Stimulated activated CD8-positive, alpha-beta memory T cell treated with anti-CD3 and anti-CD28 coated beads, Interleukin-4, amount 100 ng/mL, for 24 hours (primary cell): ENCODE measurements at regions not wholly inside any gene's neighbourhood (a gene's known extent, or its start where the extent isn't known, plus 50 kb on each side); places are given as distances from the start of the nearest gene placed in this dataset.

Experiments used
- DNase-seq: peaks from one replicate; pipeline ENCODE4 v3.0.0-alpha.2; 2020; ENCODE audit warnings: low read depth

DNA sequence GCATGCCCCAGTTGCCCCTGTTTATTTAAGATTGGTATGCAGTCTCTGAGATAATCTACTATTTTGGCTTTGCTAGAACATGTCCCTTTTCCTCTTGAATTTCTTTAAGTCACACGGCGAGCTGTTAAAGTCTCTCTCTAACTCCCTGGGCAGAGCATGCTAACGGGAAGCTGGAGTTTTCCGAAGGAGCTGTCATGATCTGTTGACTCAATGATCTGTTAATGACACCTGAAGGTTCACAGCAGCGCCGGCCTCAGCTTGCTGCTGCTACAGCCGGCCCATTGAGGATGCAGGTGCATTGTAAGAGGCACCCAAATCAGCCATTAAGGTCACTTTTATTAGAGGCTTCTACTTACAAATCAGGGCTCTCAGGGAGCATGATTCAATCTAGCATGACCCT lies 1203.4 kb downstream of the MAT2B start:
- DNase-seq: no peak

DNA sequence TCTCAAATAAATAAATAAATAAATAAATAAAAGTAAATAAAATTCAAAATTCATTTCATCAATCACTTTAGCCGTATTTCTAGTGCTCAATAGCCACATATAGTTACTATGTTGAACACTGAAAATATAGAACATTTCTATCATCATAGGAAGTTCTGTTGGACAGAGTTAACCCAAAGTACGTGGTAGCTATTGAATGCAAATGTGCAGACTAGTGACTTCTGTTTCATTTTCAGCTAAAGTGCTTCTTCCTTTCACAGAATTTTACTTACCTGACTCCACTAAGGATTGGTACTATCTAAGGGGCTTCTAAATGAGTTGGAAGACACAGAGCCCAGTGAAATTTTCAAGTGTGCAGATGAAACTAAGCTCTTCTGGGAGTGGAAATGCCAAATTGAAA lies 1208.3 kb downstream of the MAT2B start:
- no peak for DNase-seq

DNA sequence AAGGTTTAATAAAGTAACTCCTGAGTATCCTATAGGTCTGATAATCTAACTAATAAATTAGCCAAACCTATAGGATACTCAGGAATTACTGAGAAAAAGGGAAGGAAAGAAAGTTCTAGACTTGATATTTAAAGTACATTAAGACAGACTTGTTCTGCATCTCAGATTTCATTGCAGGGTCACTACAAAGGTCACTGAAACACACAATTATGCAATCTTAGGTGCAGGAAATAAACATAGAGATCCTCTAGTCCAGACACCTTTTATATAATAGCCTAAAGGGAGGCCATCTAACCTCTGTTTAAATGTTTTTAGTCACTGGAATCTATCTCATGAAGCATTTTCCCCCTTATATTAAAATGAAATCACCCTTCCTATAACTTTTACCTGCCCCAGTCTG lies 1215.7 kb downstream of the MAT2B start:
- no peak for DNase-seq

DNA sequence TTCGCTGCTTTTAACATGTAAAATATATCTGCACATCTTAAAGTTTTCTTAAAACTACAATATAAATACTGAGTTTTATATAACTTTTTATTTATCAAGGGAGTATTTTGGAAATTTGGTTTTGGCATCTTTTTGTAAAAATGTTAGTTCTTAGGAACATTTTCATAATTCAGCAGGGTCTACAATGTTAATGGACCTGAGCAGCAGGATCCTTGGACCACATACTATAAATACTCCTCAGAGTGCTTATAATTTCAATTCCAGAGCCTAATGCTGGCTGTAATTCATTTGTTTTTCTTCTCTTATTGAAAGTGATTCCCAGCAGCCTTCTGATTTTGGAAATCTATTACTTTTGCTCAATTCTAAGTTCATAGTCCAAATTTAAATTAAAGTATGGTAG lies 1216.2 kb downstream of the MAT2B start:
- no peak for DNase-seq

DNA sequence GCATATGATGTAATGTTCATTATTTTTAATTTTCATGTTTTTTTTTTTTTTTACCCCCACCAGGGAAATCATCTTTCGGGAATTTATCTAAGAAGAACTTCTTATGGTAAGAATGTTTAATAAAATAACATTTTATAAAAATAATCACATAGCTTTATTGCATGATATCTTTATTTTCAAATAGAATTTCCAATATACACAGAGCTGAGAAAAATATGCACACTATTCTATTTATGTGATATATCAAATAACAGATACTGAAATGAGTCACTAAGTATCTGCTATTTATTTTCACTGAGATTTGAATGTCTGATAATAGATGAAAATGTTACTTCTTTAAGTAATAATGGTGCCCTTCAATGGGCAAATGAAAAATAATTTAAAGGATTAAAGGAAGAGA lies 1217.3 kb downstream of the MAT2B start:
- no peak for DNase-seq

DNA sequence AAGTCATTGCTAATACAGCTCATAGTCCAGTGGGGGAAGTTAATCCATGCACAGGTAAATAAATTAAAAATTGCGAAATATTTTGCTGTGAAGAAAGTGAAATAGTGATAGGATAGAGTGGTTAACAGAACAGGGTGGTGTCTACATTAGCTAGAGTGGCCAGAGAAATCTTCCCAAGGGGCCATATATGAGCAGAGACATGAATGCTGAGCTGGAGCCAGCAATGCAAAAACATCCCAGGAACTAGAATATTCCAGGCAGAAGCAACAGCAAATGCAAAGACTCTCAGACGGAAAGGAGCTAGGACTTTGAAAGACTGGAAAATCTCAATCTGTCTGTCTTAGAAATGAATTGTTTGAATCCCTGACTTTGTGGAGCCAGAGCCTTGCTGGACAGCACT lies 1221.6 kb downstream of the MAT2B start:
- DNase-seq: no peak

DNA sequence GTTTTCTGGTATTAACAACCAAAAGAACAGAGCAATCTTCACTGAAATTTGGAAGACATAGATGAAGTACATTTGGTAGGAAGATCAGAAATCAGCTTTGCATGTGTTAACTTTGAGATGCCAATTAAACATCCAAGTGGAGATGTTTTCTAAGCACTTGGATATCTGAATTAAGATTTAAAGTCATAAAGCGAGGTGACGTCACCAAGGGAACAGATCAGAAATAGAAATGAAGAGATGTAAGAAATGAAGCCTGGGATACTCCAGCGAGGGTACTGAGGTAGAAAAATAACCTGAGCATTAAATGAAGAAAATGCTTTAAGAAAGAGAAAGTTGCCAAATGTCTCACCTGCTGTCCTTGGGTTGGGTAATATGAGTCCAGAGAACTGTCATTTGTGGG lies 1223.3 kb downstream of the MAT2B start:
- no peak for DNase-seq

DNA sequence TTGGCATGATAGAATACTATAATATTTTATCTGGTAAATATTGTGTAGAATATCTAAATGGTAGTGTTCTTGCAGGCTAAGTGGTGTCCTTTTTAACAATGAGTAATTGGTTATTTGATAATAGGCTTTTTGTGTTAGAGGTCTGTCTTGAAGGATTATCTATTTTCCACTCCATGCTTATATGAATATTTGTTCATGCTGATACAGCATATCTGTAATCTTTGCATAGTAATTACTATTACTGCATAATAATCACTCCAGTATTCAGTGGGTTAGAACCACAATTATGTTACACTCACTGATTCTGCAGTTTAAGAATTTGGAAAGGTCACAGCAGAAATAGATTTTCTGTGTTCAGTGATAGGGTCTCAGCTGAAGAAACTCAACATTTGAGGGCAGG lies 1229.9 kb downstream of the MAT2B start:
- DNase-seq: no peak

DNA sequence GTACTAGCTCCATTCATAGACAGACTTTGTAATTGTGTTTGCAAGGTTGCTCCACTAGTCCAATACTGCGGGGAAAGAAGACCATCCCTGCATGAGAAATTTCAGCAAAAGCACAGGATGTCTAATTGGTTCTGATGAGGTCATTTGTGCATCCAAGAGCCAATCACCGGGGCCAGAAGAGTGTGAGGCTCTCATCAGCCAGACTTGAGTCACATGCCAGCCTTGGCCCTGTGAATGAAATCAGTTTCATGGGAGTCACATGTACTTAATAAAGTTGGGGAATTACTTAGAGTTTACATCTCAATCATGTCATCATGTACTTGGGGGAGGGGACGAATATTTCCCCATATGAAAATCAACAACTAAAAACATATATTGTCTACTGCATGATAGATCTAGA lies 1236.0 kb downstream of the MAT2B start:
- DNase-seq: no peak

DNA sequence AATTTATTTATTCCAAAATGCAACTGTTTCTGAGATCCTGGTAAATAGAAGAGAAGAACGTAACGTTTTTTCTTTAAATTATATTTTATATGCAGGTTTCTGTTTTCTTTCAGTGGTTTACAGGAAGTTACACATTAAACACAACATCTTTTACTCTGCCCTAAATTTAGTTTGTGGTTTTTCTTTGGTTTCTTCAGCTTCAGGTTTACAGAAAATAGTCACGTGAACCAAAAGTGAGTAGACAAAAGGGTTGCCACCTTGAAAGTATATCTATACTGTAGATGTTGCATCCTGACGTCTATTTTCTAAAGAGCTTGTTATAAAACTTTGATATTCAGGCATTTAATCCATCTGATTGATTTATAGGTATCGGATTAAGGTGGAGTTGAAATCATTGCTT lies 1236.6 kb downstream of the MAT2B start:
- DNase-seq: no peak

DNA sequence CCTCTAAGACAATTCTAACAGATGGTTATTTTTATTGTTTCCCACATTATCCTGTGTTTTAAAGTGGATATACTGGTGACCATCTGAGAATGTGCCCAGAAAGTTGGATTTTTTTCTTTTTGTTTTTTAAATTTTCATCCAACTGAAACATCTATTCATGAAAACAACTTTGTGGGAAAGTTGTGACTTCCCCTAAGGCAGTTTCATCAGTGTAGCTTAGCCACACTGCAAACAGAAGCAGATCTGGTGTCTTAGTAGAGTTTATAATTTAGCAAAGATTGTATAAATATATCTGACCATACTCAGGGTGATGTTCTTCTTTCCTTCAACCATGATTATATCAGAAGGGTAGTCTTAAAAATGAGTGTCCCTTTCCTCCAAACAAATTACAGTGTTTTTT lies 1241.3 kb downstream of the MAT2B start:
- no peak for DNase-seq

DNA sequence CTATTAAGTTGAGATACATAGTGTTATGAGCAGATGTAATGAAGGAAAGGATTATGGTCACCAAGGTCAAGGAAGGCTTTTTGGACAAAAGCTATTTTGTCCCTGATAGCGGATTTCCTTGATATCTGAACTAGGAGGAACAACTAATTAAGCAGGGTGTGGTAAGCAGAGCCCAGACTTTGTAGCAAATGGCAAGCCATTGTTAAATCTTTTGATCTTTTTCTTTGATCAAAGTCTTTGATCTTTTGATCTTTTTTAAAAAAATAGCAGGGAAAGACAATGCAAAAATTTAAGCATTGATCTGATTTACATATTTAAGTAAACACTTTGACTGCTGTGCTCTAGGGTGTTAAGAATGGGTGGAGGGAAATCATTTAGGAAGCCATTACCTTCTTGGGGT lies 1242.0 kb downstream of the MAT2B start:
- no peak for DNase-seq

DNA sequence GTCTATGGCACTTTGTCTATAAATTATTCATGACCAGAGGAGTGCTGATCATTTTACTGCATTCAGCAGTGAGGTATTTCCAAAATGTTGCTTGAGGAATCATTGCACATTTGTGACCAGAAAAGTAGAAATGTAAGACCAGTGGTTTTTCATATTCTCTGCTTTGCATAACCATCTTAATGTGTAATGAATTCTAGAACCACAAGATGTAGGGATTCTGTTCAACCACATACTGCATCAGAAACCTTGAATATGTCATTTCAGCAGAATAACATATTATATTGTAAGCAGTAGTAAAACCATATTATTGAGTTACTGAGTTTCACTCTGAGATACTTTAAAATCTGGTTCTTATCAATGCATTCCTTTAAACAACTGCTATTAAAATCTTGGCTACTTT lies 1243.4 kb downstream of the MAT2B start:
- no peak for DNase-seq

DNA sequence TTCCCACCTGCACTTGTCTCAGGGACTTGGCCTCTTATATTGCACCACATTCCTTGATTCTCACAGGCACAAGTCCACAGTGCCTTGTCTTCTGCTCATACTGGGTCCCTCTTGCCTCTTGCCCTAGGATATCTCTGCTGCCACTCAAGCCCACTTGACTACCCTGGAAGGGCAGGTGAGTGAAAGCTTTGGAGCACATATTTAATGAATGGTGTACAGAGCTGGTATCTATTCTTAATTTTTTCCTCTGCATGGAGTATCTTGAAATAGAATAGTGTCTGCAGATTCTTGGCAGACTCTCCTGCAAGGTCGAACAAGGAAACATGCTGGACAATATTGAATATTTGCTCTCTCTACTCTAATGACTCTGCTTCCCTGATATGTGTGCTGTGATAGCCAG lies 1248.0 kb downstream of the MAT2B start:
- no peak for DNase-seq

DNA sequence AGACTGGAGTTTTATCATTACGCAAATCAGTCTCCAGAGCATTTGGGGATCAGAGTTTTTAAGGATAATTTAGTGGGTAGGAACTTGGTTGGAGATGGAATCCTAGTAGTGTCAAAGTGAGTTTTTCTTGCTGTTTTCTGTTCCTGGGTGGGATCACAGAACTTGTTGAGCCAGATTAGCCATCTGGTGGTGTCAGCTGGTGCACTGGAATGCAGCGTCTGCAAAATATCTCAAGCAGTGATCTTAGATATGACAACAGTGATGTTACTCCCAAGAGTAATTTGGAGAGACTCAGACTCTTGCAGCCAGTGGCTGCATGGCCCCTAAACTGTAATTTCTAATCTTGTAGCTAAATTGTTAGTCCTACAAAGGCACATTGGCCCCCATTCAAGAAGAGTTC lies 1257.8 kb downstream of the MAT2B start:
- DNase-seq: no peak

DNA sequence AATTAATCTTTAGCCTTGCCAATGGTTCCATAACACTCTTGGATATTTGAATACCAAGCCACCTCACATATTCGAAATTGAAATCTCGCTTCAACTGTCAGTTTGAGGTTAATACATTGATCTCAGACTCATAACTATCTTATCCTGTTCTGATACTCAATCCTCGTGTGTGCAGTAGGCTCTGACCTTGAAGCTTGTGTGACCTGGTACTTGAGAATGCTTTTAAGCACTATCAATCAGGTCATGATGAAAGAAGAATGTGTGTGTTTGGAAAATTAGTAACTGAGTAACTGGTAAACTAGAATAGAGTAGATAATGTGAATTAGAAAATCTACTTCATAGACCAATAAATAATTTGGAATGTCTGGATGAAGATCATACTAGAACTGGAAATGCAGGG lies 1266.7 kb downstream of the MAT2B start:
- DNase-seq: no peak

DNA sequence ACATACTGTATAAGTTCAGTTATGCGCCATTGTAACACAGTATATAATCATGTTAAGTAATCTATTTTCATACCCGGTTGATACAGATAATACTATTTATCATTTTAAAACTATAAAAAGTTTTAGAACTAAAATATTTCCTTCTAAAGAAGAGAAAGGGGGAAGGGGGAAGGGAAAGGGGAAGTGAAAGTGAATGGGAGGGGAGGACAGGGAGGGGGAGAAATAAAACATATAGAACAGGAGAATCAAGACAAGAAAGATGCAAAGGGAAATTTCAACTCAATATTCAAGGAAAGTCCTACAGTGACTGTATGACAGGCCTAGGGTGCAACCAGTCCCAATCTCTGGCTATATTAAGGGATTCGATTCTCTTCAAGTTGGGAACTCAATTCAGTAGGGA lies 1278.8 kb downstream of the MAT2B start:
- DNase-seq: no peak

DNA sequence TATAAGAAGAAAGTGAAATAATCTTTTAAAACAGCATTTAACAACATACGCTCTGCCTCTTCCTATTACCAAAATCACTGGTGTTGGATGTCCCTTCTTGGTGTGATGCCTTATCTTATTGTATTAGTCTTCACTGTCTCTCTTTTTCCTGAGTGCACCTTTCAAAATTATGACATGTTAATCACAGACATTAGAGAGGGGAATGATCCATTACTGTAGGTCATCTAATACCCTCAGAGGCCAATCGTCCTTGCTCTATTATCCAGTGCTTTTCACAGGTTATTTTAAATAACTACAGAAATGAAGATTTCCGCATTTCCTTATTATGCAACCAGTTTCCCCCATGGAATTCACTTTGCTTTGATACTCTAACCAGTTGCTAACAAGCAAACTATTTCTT lies 1292.7 kb downstream of the MAT2B start:
- DNase-seq: no peak

DNA sequence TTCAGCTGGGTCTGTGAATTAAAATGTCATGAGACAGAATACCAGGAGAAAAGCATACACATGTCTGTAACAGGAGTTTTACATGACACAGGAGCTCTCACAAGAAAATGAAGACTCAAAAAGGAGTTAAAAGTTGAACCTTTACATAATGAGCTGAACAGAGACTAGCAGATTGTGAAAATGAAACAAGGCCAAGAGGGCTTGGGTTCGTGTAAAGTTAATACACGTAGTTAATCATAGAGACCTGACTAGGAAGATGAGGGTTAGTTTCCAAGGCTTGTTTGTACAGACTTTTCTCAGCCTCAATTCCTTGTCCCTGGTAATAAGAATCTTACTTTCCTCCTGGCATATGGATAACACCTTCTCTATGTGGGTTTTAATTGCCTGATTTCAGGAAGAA lies 1294.0 kb downstream of the MAT2B start:
- no peak for DNase-seq

DNA sequence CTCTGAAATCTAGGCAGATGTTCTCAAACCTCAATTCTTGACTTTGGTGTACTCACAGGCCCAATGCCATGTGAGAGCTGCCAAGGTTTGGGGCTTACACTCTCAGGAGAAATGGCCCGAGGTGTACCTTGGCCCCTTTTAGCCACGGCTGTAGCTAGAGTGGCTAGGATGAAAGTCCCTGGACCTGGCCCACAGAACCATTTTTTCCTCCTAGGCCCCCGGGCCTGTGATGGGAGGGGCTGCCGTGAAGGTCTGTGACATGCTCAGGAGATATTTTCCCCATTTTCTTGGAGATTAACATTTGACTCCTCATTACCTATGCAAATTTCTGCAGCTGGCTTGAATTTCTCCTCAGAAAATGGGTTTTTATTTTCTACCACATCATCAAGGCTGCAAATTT lies 1296.5 kb downstream of the MAT2B start:
- DNase-seq: no peak

DNA sequence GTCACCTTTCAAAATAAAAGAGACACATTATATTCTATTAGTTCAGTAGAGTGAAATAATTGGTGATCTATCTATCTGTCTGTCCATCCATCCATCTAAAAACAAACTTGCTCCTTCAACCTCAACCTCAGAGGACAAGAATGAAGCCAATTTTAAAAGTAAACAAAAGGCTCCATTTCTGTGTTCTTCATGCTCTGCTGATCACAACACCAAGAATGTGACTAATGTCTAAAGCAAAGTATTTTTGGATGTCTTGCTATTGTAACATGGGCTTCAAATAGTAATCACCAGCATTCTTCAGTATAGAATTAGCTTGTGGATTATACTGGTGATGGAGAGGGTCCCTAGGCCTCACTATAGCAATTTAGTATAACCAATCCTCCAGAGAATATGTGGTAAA lies 1304.4 kb downstream of the MAT2B start:
- DNase-seq: no peak

DNA sequence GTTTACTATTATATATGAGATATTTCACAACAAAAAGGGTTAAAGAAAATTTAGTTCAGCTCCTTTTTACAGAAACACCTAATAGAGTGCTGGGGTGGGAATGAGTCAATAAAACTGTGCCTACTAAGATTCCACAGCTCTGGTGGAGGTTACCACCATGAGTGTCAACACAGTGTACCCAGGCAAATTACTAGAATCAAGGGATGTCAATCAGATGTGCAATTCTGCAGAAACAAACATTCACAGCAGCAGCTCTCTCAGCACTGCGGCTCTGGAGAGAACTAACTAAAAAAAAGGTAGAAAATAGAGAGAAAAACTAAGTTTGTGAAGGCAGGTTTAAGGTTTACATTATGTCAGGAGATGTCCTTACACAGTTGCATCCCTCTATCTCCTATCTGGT lies 1313.0 kb downstream of the MAT2B start:
- no peak for DNase-seq

DNA sequence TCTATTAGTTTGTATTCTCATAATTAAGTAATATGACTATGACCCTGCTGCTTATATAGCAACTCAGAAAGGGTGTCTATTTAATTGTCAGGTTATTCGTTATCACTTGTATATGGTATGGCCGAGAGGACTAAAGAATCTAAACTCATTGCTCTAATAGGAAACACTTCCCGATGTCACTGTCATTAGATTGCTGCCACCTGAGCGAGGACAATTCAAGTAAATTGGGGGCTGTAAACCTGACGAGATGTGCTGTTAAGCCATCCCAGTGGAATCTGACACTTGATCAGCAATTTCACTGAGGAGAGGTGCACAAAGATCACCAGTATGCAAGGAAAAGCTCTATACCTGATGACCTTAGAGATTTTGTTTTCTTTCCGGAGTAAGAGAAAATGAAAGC lies 1319.3 kb downstream of the MAT2B start:
- no peak for DNase-seq

DNA sequence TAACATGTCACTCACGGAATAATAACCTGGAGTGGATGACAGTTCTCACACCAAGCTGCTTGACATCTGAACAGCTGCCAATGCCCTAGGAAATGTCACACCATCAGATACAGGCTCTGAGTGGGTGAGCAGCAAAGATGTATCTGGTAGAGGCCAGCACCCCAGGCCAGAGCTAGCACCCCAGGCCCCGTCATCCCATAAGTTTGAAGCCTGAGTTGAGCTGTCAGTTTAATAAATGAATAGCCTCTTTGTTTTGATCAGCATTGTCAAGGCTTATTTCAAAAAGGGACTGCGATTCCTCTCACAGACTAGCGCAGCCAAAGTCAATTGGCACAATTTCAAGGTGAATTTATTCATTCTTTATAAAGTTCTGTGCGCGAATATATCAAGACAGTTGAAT lies 1327.1 kb downstream of the MAT2B start:
- no peak for DNase-seq

DNA sequence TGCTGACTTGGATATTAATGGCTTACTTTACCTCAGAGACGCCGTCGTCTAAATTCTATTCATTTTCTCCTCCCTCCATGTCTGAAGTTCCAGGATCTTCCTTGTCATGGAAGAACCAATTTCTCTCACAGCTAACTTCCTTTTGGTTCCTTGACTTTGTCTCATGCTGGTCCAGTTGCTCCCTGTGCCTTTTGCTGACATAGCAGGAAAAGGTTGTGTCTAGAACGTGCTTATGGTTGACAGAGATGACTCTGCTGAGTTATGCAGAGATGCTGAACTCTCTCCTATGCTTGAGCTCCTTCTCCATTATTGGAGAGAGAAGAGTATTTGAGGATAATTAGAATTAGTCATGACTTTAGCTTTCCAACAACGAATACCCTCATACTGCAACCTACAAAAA lies 1338.9 kb downstream of the MAT2B start:
- DNase-seq: no peak

DNA sequence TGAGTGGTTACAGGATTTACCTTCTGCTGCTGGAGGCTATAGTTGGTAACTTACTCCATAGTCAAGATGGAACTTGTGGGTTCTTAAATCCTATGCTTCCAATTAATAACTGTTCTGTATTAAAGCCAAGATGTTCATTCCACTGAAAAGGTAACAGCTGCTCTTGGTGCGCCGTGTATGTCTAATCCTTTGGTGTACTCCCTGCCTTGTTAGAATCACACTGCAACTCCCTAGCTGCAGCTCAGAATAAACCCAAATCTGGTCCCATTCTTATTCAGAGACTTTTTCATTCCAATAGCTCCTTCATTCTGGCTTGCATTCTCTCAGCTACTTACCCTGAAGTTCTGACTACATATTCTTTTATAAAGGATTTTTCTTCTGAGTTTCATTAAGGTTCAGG lies 1355.5 kb downstream of the MAT2B start:
- DNase-seq: no peak
